CD4-positive, alpha-beta T cell treated with Interleukin-6 at 100 ng/mL for 8 hours (primary cell): ENCODE measurements at regions not wholly inside any gene's neighbourhood (a gene's known extent, or its start where the extent isn't known, plus 50 kb on each side); places are given as distances from the start of the nearest gene placed in this dataset.

Source experiments
- DNase-seq: peaks from one replicate; pipeline ENCODE4 v3.0.0-alpha.2; 2020; ENCODE audit warnings: mixed read lengths, low spot score

- DNase-seq, result no peak
These were observed 536.5 kb upstream of the ZNF462 start for GRCh38 chr9:106326493-106326892.

GRCh38 chr9:106333481-106333880 lies 529.5 kb upstream of the ZNF462 start:
- no peak for DNase-seq

DNA sequence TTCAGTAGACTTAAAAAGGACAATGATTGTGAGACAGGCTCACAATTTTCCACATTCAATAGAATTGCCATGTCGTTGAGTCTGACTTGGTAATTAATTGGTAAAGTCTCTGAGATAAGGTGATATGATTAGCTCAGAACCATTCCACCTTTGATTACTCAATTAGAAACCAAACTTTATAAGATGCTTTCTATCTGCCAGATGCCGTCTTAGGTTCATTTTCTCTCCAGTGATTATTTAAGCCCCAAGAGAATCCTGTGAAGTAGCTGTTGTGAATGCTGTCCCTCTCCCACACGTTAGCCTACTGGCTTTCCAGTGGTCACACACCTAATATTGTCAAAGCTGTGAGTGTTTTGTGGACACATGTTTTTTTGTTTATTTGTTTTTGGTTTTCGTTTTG lies 528.9 kb upstream of the ZNF462 start:
- no peak for DNase-seq

- no peak for DNase-seq
These were observed 523.1 kb upstream of the ZNF462 start for GRCh38 chr9:106339882-106340281.

- no peak for DNase-seq
These were observed 512.2 kb upstream of the ZNF462 start for GRCh38 chr9:106350777-106351176.

DNA sequence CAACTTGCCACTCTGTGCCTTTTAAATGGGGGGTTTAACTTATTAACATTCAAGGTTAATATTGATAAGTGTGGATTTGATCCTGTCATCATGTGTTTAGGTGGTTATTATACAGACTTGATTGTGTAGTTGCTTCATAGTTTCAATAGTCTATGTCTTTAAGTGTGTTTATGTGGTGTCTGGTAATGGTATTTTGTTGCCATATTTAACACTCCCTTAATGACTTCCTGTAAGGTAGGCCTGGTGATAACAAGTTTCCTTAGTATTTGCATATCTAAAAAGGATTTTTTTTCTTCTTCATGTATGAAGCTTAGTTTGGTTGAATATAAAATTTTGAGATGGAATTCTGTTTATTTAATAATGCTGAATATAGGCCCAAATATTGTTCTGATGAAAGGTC lies 506.0 kb upstream of the ZNF462 start:
- DNase-seq, result no peak

DNA sequence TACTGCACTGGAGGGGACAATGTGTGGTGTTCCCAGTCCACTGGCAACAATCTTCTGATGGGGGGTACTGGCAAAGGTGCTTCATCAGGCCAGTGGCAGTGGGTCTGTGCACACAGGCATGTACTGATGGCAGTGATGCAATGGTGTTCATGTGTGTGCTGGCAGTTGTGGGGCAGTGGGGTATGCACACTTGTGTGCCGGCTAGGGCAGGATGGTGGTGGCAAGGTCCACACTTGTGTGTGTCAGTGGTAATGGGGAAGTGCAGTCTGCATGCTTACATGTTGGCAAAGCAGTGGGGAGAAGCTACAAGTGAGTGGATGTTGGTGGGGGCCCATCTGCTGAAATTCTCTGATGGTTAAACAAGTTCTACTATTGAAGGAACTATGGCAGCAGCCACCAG lies 504.6 kb upstream of the ZNF462 start:
- no peak for DNase-seq

- DNase-seq, result no peak
These were observed 486.3 kb upstream of the ZNF462 start for GRCh38 chr9:106376689-106377088.

- no peak for DNase-seq
These were observed 479.9 kb upstream of the ZNF462 start for GRCh38 chr9:106383072-106383471.

DNA sequence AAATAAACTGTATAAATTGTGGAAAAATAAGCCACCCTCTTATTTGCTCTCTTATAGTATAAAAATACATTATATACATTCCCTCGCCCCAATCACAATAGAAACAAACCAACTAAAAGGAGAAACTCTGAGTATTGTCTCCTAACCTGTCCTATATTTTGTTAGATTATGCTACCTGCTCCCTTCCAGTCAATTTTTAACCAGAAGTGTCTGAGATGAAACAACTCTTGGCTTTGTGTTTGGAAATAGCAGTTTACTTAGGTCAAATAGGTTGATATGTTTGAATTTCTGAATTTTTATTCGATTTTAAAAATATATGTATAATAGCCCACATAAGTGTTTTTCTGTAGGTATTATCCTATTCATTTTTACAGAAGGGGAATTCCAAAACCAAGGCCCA lies 475.0 kb upstream of the ZNF462 start:
- no peak for DNase-seq

GRCh38 chr9:106393226-106393625 lies 469.7 kb upstream of the ZNF462 start:
- DNase-seq, result no peak

DNA sequence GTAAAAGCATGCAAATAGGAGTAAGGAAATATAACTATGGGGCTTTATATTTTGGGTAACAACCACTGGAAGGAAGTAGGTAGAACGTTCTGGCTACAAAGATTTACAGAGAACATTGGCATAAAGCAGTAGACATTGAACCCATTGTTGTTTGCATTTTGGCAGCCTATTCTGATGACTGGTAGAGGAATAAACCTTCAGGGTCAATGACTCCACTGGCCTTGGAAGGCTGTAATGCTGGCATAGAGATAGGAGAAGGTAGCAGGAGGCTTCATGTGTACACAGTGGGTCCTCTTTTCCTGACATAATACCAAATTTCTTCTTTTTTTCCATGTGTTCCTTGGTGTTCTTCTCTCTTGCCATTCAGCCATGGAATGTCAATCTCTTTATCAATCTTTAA lies 462.8 kb upstream of the ZNF462 start:
- no peak for DNase-seq

DNA sequence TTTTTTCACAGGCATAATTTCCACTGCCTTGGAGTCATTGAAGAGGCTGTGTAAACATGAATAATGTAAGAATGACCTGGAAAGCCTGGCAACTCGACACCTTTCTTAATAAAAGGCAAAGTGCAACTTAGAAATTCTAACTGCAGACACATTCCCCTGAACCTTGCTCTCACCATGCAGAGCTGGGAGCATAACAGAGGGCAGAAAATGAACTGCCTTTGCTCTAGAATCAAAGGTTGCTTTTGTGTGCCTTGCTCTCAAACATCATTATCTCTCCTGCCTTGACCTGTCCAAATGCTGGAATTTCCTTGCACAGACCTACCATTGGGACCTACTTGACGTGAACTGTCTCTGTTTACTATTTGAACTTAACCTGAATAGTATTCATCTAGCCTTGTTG lies 462.0 kb upstream of the ZNF462 start:
- DNase-seq, result no peak

DNA sequence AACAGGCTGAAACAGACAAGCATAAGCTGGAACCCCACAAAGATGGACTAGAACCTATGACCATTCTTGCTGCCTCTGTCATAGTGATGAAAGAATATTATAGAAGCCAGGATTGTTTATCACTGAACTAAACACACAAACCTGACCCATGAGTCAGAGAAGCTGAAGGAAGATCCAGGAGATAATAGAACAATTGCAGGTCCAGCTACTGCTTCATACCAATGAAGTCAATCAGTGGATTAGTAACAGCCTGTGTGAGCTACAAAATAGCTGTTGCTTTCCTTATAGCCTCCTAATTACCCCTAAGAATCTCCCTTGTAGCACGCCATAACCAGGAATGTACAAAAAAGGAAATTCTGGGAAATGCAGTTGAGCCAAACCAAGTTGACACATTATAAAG lies 459.9 kb upstream of the ZNF462 start:
- DNase-seq, result no peak

- DNase-seq, result no peak
These were observed 458.8 kb upstream of the ZNF462 start for GRCh38 chr9:106404137-106404536.

GRCh38 chr9:106405871-106406435 lies 457.0 kb upstream of the ZNF462 start:
- no peak for DNase-seq

DNA sequence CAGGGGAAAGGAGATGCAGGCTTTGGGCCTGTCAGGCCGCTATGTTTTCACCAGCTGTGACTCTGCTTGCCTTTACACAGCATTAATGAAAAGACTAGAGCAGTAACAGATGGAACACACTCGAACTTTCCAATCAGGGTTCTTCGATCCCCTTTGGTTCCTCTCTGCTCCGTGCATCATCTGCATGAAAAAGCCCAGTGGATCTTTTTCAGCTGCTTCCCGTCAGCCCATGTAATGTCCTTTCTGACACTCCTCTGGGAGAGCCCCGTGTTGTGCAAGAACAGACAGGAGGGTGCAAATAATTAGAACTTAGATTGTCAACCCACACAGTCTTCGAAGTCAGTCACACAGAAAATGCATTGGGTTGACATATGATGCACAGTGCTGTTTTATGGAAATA lies 448.9 kb upstream of the ZNF462 start:
- no peak for DNase-seq

DNA sequence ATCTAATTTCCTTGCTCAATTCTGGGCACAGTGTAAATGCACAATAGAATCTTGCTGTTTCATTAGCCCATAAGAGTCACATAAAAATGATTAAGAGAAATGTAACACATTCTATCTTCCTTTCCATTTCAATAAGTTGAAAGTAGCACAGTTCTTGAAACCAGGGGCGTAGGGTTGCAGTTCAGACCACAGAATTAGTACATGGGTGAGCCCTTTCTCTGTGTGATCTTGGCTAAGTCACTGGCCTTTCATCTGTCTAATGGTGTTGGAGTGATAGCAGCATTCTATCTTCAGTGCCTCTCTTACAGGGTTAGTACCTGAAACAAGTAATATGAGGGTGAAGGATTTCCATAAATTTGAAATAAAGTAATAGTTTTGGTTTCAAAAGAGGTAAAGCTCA lies 445.3 kb upstream of the ZNF462 start:
- no peak for DNase-seq

- DNase-seq, result no peak
These were observed 443.1 kb upstream of the ZNF462 start for GRCh38 chr9:106419829-106420228.

DNA sequence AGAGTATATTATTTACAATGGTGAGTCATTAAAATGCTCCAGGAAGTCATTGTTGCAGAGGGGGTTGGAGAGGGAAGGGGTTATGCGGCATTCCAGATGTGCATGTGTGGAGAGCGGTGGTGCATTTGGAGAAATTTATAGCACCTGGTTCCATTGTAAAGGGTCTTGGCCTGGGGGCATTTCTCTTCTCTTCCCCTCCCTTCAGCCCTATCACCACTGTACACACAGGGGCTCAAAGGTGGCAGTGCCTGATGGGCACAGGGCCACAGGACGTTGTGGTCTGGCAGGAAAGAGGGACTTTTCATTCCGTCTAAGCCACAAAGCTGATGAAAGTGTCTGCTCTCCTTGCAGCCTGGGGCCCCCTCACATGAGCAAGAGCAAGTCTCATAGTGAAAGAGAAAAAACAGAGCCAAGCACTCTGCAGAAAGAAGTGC lies 442.4 kb upstream of the ZNF462 start:
- DNase-seq, result no peak

GRCh38 chr9:106421772-106422171 lies 441.2 kb upstream of the ZNF462 start:
- no peak for DNase-seq

- no peak for DNase-seq
These were observed 439.4 kb upstream of the ZNF462 start for GRCh38 chr9:106423575-106423974.

- DNase-seq, result no peak
These were observed 430.3 kb upstream of the ZNF462 start for GRCh38 chr9:106432631-106433030.

GRCh38 chr9:106438928-106439327 lies 424.0 kb upstream of the ZNF462 start:
- DNase-seq, result no peak

GRCh38 chr9:106441283-106441682 lies 421.7 kb upstream of the ZNF462 start:
- DNase-seq, result no peak
